ENCODE measurements at regions not wholly inside any gene's neighbourhood (a gene's known extent, or its start where the extent isn't known, plus 50 kb on each side); places are given as distances from the start of the nearest gene placed in this dataset.

DNA sequence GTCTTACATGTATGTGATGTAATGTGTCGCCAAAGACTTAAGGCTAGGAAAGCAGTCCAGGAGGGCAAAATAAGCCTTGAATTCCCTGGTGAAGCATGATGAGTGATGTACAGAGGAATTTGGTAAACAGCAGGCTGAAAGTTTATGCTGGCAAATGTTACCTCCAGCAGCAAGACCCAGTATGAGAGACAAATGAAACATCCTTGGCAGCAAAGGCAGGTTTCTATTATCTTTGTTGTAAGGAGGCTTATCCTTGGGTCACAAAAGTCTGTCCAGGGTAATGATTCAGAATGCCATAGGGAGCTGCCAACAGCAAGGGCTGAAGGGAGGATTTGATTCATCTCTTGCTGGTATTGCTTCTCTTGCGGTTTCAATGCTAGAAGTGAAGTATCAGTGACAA, 75.9 kb upstream of the HTR4 start:
- no peaks in the 10 kb centered on the region for H3K9me3 Mint-ChIP-seq
- DNase-seq (no peak), ATAC-seq (no peak)
- ChIA-PET POLR2A (no interaction called here), CTCF (interaction anchor here (0.5 to 20.7 kb wide), 119 partner anchors 9 to 879 kb away, joined by 3 to 409 read pairs (median 5); no protein-coding TSS in a partner anchor)
- H3K27ac Mint-ChIP-seq = no peak overlapping the region
- intact Hi-C loops (cut with micrococcal nuclease) = loop anchor here (2.0 to 5.0 kb wide), 5 partner anchors 227 to 781 kb away; no protein-coding TSS in a partner anchor
- H3K4me1 Mint-ChIP-seq (ENCODE audit: low read depth) = peaks cover 2% of the 10 kb centered on the region
- peaks cover 5% of the 10 kb centered on the region for H3K27me3 Mint-ChIP-seq
- H3K4me3 Mint-ChIP-seq = no peak overlapping the region
- H3K36me3 Mint-ChIP-seq (ENCODE audit: low read depth) = no peaks in the 10 kb centered on the region
- TF ChIP-seq, protein P1, sequence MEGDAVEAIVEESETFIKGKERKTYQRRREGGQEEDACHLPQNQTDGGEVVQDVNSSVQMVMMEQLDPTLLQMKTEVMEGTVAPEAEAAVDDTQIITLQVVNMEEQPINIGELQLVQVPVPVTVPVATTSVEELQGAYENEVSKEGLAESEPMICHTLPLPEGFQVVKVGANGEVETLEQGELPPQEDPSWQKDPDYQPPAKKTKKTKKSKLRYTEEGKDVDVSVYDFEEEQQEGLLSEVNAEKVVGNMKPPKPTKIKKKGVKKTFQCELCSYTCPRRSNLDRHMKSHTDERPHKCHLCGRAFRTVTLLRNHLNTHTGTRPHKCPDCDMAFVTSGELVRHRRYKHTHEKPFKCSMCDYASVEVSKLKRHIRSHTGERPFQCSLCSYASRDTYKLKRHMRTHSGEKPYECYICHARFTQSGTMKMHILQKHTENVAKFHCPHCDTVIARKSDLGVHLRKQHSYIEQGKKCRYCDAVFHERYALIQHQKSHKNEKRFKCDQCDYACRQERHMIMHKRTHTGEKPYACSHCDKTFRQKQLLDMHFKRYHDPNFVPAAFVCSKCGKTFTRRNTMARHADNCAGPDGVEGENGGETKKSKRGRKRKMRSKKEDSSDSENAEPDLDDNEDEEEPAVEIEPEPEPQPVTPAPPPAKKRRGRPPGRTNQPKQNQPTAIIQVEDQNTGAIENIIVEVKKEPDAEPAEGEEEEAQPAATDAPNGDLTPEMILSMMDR (IDR thresholded peaks at IDR 0.05) = no peak

- H3K9me3 Mint-ChIP-seq = no peaks in the 10 kb centered on the region
- DNase-seq = peak; percentile 89
- peak overlapping the region; percentile 20 for H3K4me3 Mint-ChIP-seq
- H3K4me1 Mint-ChIP-seq (ENCODE audit: low read depth) = peaks cover 2% of the 10 kb centered on the region
- H3K27me3 Mint-ChIP-seq = peaks cover 5% of the 10 kb centered on the region
- H3K27ac Mint-ChIP-seq = peak overlapping the region; percentile 30
- POLR2A ChIA-PET = interaction anchor here (0.9 kb wide), 1 partner anchor 304 kb away, joined by 3 read pairs; no protein-coding TSS in a partner anchor
- no peaks in the 10 kb centered on the region for H3K36me3 Mint-ChIP-seq (ENCODE audit: low read depth)
- ATAC-seq = peak; percentile 95
- TF ChIP-seq, protein P1 (IDR thresholded peaks at IDR 0.05) = peak; percentile 98
- intact Hi-C loops (cut with micrococcal nuclease) = loop anchor here (2.0 to 5.0 kb wide), 5 partner anchors 226 to 782 kb away; no protein-coding TSS in a partner anchor
- CTCF ChIA-PET = interaction anchor here (0.5 to 20.7 kb wide), 145 partner anchors 10 to 880 kb away, joined by 3 to 409 read pairs (median 5); partner anchors contain the start of gene ADRB2
These were observed 76.9 kb upstream of the HTR4 start for GRCh38 chr5:148730942-148731898.

DNA sequence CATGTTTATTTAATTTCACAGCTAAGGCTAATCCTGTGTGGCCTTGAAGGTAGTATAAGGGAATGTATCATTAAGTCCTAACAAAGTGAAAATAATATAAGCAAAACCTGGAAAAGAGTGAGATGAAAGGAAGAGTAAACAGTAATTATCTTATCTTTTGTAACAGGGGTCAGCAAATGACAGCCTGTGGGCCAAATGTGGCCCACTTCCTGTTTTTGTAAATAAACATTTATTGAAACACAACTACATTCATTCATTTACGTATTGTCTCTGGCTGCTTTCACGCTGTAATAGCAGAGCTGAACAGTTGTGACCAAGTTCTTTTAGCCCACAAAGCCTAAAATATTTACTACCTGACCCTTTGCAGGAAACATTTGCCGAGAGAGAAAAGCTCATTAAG, 78.4 kb upstream of the HTR4 start:
- DNase-seq (no peak), ATAC-seq (no peak)
- TF ChIP-seq, protein P1 (IDR thresholded peaks at IDR 0.05) = no peak
- POLR2A ChIA-PET = no interaction called here
- H3K4me3 Mint-ChIP-seq = no peak overlapping the region
- H3K27me3 Mint-ChIP-seq = peaks cover 10% of the 10 kb centered on the region
- H3K9me3 Mint-ChIP-seq = no peaks in the 10 kb centered on the region
- H3K4me1 Mint-ChIP-seq (ENCODE audit: low read depth) = peaks cover 2% of the 10 kb centered on the region
- H3K27ac Mint-ChIP-seq = no peak overlapping the region
- CTCF ChIA-PET = interaction anchor here (0.6 to 20.7 kb wide), 36 partner anchors 8 to 553 kb away, joined by 3 to 409 read pairs (median 5); partner anchors contain the start of gene ABLIM3
- intact Hi-C loops (cut with micrococcal nuclease) = loop anchor here (1.0 to 5.0 kb wide), 6 partner anchors 225 to 555 kb away; no protein-coding TSS in a partner anchor
- H3K36me3 Mint-ChIP-seq (ENCODE audit: low read depth) = no peaks in the 10 kb centered on the region

- DNase-seq (peak; percentile 90), ATAC-seq (no peak)
- ChIA-PET POLR2A (interaction anchor here (1.0 kb wide), 1 partner anchor 254 kb away, joined by 4 read pairs; no protein-coding TSS in a partner anchor), CTCF (interaction anchor here (0.6 to 20.7 kb wide), 36 partner anchors 7 to 533 kb away, joined by 3 to 409 read pairs (median 4); partner anchors contain the start of gene ABLIM3)
- no peak overlapping the region for H3K27ac Mint-ChIP-seq
- no peaks in the 10 kb centered on the region for H3K9me3 Mint-ChIP-seq
- intact Hi-C loops (cut with micrococcal nuclease) = loop anchor here (1.0 to 5.0 kb wide), 6 partner anchors 223 to 557 kb away; no protein-coding TSS in a partner anchor
- peaks cover 11% of the 10 kb centered on the region for H3K27me3 Mint-ChIP-seq
- TF ChIP-seq, protein P1 (IDR thresholded peaks at IDR 0.05) = peak; percentile 81
- peaks cover 2% of the 10 kb centered on the region for H3K4me1 Mint-ChIP-seq (ENCODE audit: low read depth)
- no peaks in the 10 kb centered on the region for H3K36me3 Mint-ChIP-seq (ENCODE audit: low read depth)
- no peak overlapping the region for H3K4me3 Mint-ChIP-seq
These were observed 79.5 kb upstream of the HTR4 start for GRCh38 chr5:148733601-148734438.
